ENCODE measurements at regions not wholly inside any gene's neighbourhood (a gene's known extent, or its start where the extent isn't known, plus 50 kb on each side); places are given as distances from the start of the nearest gene placed in this dataset.

GRCh38 chr6:104574135-104574750 is 285.5 kb downstream of the HACE1 start:
- no peak for DNase-seq (ENCODE audit: low read depth)

GRCh38 chr6:104573350-104573749 is 286.4 kb downstream of the HACE1 start:
- no peak for DNase-seq (ENCODE audit: low read depth)

- DNase-seq (ENCODE audit: low read depth) = no peak
These were observed 286.8 kb downstream of the HACE1 start for GRCh38 chr6:104572901-104573300.

- no peak for DNase-seq (ENCODE audit: low read depth)
These were observed 293.3 kb downstream of the HACE1 start for GRCh38 chr6:104566411-104566810.

GRCh38 chr6:104563306-104563705 is 296.4 kb downstream of the HACE1 start:
- DNase-seq (ENCODE audit: low read depth) = no peak

GRCh38 chr6:104559435-104560202 is 300.1 kb downstream of the HACE1 start:
- DNase-seq (ENCODE audit: low read depth) = no peak

- no peak for DNase-seq (ENCODE audit: low read depth)
These were observed 301.0 kb downstream of the HACE1 start for GRCh38 chr6:104558746-104559145.

GRCh38 chr6:104548297-104548696 is 311.4 kb downstream of the HACE1 start:
- DNase-seq (ENCODE audit: low read depth) = no peak

- no peak for DNase-seq (ENCODE audit: low read depth)
These were observed 318.3 kb downstream of the HACE1 start for GRCh38 chr6:104541411-104541810.

GRCh38 chr6:104540743-104541142 is 319.0 kb downstream of the HACE1 start:
- DNase-seq (ENCODE audit: low read depth) = no peak

GRCh38 chr6:104539173-104539572 is 320.5 kb downstream of the HACE1 start:
- DNase-seq (ENCODE audit: low read depth) = no peak

GRCh38 chr6:104537872-104538271 is 321.8 kb downstream of the HACE1 start:
- DNase-seq (ENCODE audit: low read depth) = no peak

- no peak for DNase-seq (ENCODE audit: low read depth)
These were observed 322.5 kb downstream of the HACE1 start for GRCh38 chr6:104537180-104537579.

GRCh38 chr6:104532462-104532861 is 327.3 kb downstream of the HACE1 start:
- no peak for DNase-seq (ENCODE audit: low read depth)

- no peak for DNase-seq (ENCODE audit: low read depth)
These were observed 328.1 kb downstream of the HACE1 start for GRCh38 chr6:104531646-104532045.

- DNase-seq (ENCODE audit: low read depth) = no peak
These were observed 331.8 kb downstream of the HACE1 start for GRCh38 chr6:104527761-104528415.

- no peak for DNase-seq (ENCODE audit: low read depth)
These were observed 332.4 kb downstream of the HACE1 start for GRCh38 chr6:104527311-104527710.

GRCh38 chr6:104526376-104526775 is 333.3 kb downstream of the HACE1 start:
- DNase-seq (ENCODE audit: low read depth) = no peak

GRCh38 chr6:104525677-104526322 is 333.9 kb downstream of the HACE1 start:
- no peak for DNase-seq (ENCODE audit: low read depth)

GRCh38 chr6:104522533-104522932 is 337.2 kb downstream of the HACE1 start:
- no peak for DNase-seq (ENCODE audit: low read depth)

GRCh38 chr6:104521176-104521575 is 338.5 kb downstream of the HACE1 start:
- DNase-seq (ENCODE audit: low read depth) = no peak

GRCh38 chr6:104519566-104519965 is 340.2 kb downstream of the HACE1 start:
- no peak for DNase-seq (ENCODE audit: low read depth)

- DNase-seq (ENCODE audit: low read depth) = no peak
These were observed 350.4 kb downstream of the HACE1 start for GRCh38 chr6:104509355-104509754.

Measured in HS-27A (cell line).